CD14-positive monocyte (primary cell): ENCODE measurements at regions not wholly inside any gene's neighbourhood (a gene's known extent, or its start where the extent isn't known, plus 50 kb on each side); places are given as distances from the start of the nearest gene placed in this dataset.

Experiments
- DNase-seq, 3 donors: peaks; one replicate each; pipeline ENCODE4 v3.0.0-alpha.2; 2011 to 2022
- H2AFZ ChIP-seq: 2 replicates; pipeline ENCODE4 v1.6.0; 2012; ENCODE audit warnings: mild to moderate bottlenecking, low read depth, low read length, inconsistent platforms; ENCODE audit not compliant: insufficient read depth, poor library complexity, severe bottlenecking
- H3K27ac ChIP-seq, 2 donors: 1 replicate in 1 of 2; 2 replicates in 1 of 2; pipeline ENCODE4 v1.5.1; 2012 to 2013; ENCODE audit warnings: low read length in 2 of 2, control low read depth in 1 of 2, inconsistent platforms in 1 of 2, low read depth in 1 of 2, mild to moderate bottlenecking in 1 of 2
- H3K27me3 ChIP-seq, 2 donors: one replicate each; pipeline versions ENCODE4 v1.6.0 to v1.6.1; 2011 to 2013; ENCODE audit warnings: low read length in 2 of 2; ENCODE audit not compliant: control insufficient read depth in 2 of 2, insufficient read depth in 2 of 2
- H3K36me3 ChIP-seq, 2 donors: replicated peaks in 1 of 2; 1 replicate in 1 of 2; 2 replicates in 1 of 2; pipeline versions ENCODE4 v1.5.1 to v1.6.1; 2012 to 2013; ENCODE audit warnings: low read length in 2 of 2, control low read depth in 1 of 2, inconsistent platforms in 1 of 2, mild to moderate bottlenecking in 1 of 2; ENCODE audit not compliant: insufficient read depth in 2 of 2, control insufficient read depth in 1 of 2
- H3K4me1 ChIP-seq, 2 donors: 1 replicate in 1 of 2; 2 replicates in 1 of 2; pipeline versions ENCODE4 v1.5.1 to v1.6.1; 2012 to 2013; ENCODE audit warnings: low read length in 2 of 2, control low read depth in 1 of 2, inconsistent platforms in 1 of 2, mild to moderate bottlenecking in 1 of 2, moderate library complexity in 1 of 2; ENCODE audit not compliant: insufficient read depth in 2 of 2, control insufficient read depth in 1 of 2
- H3K4me2 ChIP-seq: replicated peaks from 2 replicates; pipeline ENCODE3; 2012; ENCODE audit warnings: low read length, moderate library complexity, mild to moderate bottlenecking; ENCODE audit not compliant: poor library complexity, severe bottlenecking; ENCODE audit errors: extremely low read depth
- H3K4me3 ChIP-seq, 3 experiments: fragments of 200-600 bp in 1 of 3; sonication (generic) in 1 of 3; replicated peaks in 1 of 3; 1 replicate in 2 of 3; 2 replicates in 1 of 3; pipeline ENCODE4 v1.5.1; 2011 to 2013; ENCODE audit warnings: low read length in 3 of 3, mild to moderate bottlenecking in 3 of 3, control low read depth in 2 of 3, low read depth in 2 of 3, inconsistent platforms in 1 of 3, moderate library complexity in 1 of 3
- H3K79me2 ChIP-seq: 2 replicates; pipeline ENCODE4 v1.6.0; 2012; ENCODE audit warnings: mild to moderate bottlenecking, control low read depth, inconsistent platforms, low read length, moderate library complexity; ENCODE audit not compliant: insufficient read depth
- H3K9ac ChIP-seq: 2 replicates; pipeline ENCODE4 v1.6.0; 2017; ENCODE audit warnings: low read length, mild to moderate bottlenecking; ENCODE audit not compliant: insufficient read depth, poor library complexity, severe bottlenecking
- H3K9me3 ChIP-seq, 2 donors: replicated peaks in 1 of 2; 1 replicate in 1 of 2; 2 replicates in 1 of 2; pipeline versions ENCODE4 v1.5.1 to v1.6.1; 2012 to 2013; ENCODE audit warnings: low read length in 2 of 2, control low read depth in 1 of 2; ENCODE audit not compliant: control insufficient read depth in 1 of 2, insufficient read depth in 1 of 2
- H4K20me1 ChIP-seq: 2 replicates; pipeline ENCODE4 v1.6.0; 2012; ENCODE audit warnings: mild to moderate bottlenecking, low read length, control low read depth, moderate library complexity; ENCODE audit not compliant: insufficient read depth
- H3K27ac Mint-ChIP-seq, 7 donors: one replicate each; pipeline ENCODE4 v1.8.0; 2020; ENCODE audit warnings: mild to moderate bottlenecking in 7 of 7, mixed read lengths in 7 of 7, moderate library complexity in 6 of 7, inconsistent platforms in 2 of 7
- H3K27me3 Mint-ChIP-seq, 3 donors: one replicate each; pipeline ENCODE4 v1.8.0; 2021 to 2022; ENCODE audit warnings: low read depth in 3 of 3, mild to moderate bottlenecking in 3 of 3, mixed read lengths in 3 of 3, moderate library complexity in 3 of 3, inconsistent platforms in 1 of 3
- H3K36me3 Mint-ChIP-seq, 2 donors: one replicate each; pipeline ENCODE4 v1.8.0; 2020; ENCODE audit warnings: mixed read lengths in 2 of 2, inconsistent platforms in 1 of 2, mild to moderate bottlenecking in 1 of 2
- H3K4me1 Mint-ChIP-seq: one replicate; pipeline ENCODE4 v1.8.0; 2020; ENCODE audit warnings: mild to moderate bottlenecking, mixed read lengths
- H3K4me3 Mint-ChIP-seq, 2 donors: one replicate each; pipeline ENCODE4 v1.8.0; 2020; ENCODE audit warnings: mild to moderate bottlenecking in 2 of 2, mixed read lengths in 2 of 2, moderate library complexity in 1 of 2
- H3K9me3 Mint-ChIP-seq, 7 donors: one replicate each; pipeline ENCODE4 v1.8.0; 2020 to 2022; ENCODE audit warnings: mixed read lengths in 7 of 7, mild to moderate bottlenecking in 6 of 7, moderate library complexity in 6 of 7, inconsistent platforms in 2 of 7
- WGBS: methylation state at CpG from one replicate; pipeline ENCODE4 v1.1.5; 2013; ENCODE audit warnings: missing lambda C conversion rate; ENCODE audit not compliant: insufficient coverage; 5-methylcytosine and 5-hydroxymethylcytosine counted together
- intact Hi-C, 2 donors: fragments of 100-400 bp; cut with micrococcal nuclease; formaldehyde crosslinking; loops; one replicate each; pipeline versions ENCODE4 v1.15.0 to v1.15.1; 2023
- TF ChIP-seq, protein P1 (sequence below): fragments of 200-600 bp; IDR thresholded peaks from one replicate; pipeline ENCODE4 v1.8.0; 2022; ENCODE audit warnings: antibody characterized with exemption, mild to moderate bottlenecking

DNA sequence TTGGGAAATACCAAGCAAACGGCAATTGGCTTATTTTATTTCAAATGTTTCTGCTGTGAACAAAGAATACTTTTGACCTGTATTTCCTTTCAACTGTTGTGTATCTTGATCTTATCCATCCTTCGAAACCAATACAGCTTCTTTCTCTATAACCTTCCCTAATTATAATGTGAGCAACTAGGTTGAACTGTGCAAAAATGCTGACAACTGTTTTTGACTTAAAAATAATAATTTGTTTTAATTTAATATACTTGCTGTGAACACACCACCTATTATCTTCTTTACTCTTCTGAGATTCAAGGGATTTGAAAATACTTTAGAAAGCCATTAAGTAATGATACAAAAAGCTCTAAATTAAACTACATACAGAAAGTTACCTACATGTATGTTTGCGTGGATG is 682.5 kb upstream of the CCDC179 start:
- Histone ChIP-seq H3K27ac (no peak overlapping the region), H3K36me3 (no peaks in the 10 kb centered on the region), H3K79me2 (no peaks in the 10 kb centered on the region), H3K4me2 (no peak overlapping the region), H3K9me3 (no peaks in the 10 kb centered on the region), H3K4me1 (no peaks in the 10 kb centered on the region), H3K27me3 (no peaks in the 10 kb centered on the region), H3K9ac (no peak overlapping the region), H3K4me3 (no peak overlapping the region), H2AFZ (no peak overlapping the region), H4K20me1 (no peaks in the 10 kb centered on the region)
- Mint-ChIP-seq H3K4me3 (no peak overlapping the region), H3K36me3 (no peaks in the 10 kb centered on the region), H3K4me1 (no peaks in the 10 kb centered on the region), H3K27ac (no peak overlapping the region), H3K27me3 (no peaks in the 10 kb centered on the region), H3K9me3 (peaks cover 0 to 3% (median 0%) of the 10 kb centered on the region in 7 donors)
- intact Hi-C loops: no loop called here
- DNase-seq: no peak
- TF ChIP-seq, protein P1, sequence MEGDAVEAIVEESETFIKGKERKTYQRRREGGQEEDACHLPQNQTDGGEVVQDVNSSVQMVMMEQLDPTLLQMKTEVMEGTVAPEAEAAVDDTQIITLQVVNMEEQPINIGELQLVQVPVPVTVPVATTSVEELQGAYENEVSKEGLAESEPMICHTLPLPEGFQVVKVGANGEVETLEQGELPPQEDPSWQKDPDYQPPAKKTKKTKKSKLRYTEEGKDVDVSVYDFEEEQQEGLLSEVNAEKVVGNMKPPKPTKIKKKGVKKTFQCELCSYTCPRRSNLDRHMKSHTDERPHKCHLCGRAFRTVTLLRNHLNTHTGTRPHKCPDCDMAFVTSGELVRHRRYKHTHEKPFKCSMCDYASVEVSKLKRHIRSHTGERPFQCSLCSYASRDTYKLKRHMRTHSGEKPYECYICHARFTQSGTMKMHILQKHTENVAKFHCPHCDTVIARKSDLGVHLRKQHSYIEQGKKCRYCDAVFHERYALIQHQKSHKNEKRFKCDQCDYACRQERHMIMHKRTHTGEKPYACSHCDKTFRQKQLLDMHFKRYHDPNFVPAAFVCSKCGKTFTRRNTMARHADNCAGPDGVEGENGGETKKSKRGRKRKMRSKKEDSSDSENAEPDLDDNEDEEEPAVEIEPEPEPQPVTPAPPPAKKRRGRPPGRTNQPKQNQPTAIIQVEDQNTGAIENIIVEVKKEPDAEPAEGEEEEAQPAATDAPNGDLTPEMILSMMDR: no peak
- no CpG with 5 or more reads among the region's 3 CpGs for WGBS

DNA sequence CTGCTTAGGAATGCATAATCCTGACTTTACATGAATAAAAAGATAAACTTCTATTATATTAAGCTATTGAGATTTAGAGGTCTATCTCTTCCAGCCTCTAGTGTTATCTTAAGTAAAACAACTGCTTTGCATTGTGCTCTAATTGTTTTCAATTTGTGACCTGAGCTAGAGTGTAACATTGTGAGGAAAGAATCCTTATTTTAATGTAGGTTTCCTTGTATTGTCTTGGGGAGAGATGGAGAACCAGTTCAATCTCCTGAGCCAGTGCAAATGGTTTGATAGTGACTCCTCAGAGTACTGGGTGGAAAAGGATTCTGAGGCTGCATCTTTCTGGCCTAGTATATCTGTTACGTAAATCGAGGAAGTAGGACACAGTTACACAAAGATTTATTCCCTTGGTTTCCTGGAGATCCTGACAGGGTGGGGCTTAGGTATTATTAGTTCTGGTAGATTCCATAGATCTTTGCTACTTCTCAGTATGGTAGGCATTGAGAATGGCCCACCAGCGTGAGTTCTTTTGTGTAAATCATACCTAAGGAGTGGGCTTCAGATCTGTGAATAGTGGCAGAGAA is 683.5 kb upstream of the CCDC179 start:
- H3K4me3 Mint-ChIP-seq: no peak overlapping the region
- intact Hi-C loops: no loop called here

More for the DNA sequence above, 683.5 kb upstream of the CCDC179 start:
- peaks cover 0 to 3% (median 0%) of the 10 kb centered on the region in 7 donors for H3K9me3 Mint-ChIP-seq
- no peaks in the 10 kb centered on the region for H3K79me2 ChIP-seq
- H2AFZ ChIP-seq: no peak overlapping the region
- no peak overlapping the region for H3K4me3 ChIP-seq
- no peak overlapping the region for H3K27ac ChIP-seq
- no peaks in the 10 kb centered on the region for H3K4me1 Mint-ChIP-seq
- WGBS: 21% methylated on average over 2 of the region's 3 CpGs
- H3K9ac ChIP-seq: no peak overlapping the region
- no peaks in the 10 kb centered on the region for H3K36me3 Mint-ChIP-seq
- no peaks in the 10 kb centered on the region for H3K27me3 Mint-ChIP-seq
- no peak overlapping the region for H3K4me2 ChIP-seq
- no peaks in the 10 kb centered on the region for H3K9me3 ChIP-seq
- H4K20me1 ChIP-seq: no peaks in the 10 kb centered on the region
- TF ChIP-seq, protein P1: no peak
- H3K36me3 ChIP-seq: no peaks in the 10 kb centered on the region
- no peak for DNase-seq
- H3K4me1 ChIP-seq: no peaks in the 10 kb centered on the region
- H3K27me3 ChIP-seq: no peaks in the 10 kb centered on the region
- no peak overlapping the region for H3K27ac Mint-ChIP-seq
